ENCODE measurements at regions not wholly inside any gene's neighbourhood (a gene's known extent, or its start where the extent isn't known, plus 50 kb on each side); places are given as distances from the start of the nearest gene placed in this dataset.

DNA sequence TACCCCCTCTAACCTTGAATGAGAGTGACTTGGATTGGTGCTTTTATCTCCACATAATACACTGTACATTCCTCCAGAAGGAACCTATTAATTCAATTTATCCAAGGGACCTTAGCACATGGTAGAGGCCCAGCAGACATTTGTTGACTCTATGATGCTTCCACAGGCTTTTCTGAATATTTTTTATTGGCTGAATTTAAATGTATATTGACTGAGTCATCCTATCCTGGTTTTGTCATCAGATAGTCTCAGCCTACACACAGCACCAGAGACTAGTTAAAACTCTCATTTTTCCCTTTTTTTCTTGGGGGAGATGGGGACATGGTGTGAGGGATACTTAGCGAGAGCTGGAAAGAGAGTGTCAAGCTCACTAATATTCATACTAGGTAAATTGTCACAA, 101.6 kb downstream of the LRRC30 start:
- H3K27me3 Mint-ChIP-seq (ENCODE audit: insufficient read depth, unreplicated experiment): no peaks in the 10 kb centered on the region
- TF ChIP-seq, protein P1, sequence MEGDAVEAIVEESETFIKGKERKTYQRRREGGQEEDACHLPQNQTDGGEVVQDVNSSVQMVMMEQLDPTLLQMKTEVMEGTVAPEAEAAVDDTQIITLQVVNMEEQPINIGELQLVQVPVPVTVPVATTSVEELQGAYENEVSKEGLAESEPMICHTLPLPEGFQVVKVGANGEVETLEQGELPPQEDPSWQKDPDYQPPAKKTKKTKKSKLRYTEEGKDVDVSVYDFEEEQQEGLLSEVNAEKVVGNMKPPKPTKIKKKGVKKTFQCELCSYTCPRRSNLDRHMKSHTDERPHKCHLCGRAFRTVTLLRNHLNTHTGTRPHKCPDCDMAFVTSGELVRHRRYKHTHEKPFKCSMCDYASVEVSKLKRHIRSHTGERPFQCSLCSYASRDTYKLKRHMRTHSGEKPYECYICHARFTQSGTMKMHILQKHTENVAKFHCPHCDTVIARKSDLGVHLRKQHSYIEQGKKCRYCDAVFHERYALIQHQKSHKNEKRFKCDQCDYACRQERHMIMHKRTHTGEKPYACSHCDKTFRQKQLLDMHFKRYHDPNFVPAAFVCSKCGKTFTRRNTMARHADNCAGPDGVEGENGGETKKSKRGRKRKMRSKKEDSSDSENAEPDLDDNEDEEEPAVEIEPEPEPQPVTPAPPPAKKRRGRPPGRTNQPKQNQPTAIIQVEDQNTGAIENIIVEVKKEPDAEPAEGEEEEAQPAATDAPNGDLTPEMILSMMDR (IDR thresholded peaks at IDR 0.05; ENCODE audit: unreplicated experiment): no peak
- no TSS peak for BruUV-seq (replicated peaks)
- H3K36me3 Mint-ChIP-seq (ENCODE audit: insufficient read depth, unreplicated experiment): no peaks in the 10 kb centered on the region
- no peak overlapping the region for H3K4me3 Mint-ChIP-seq (ENCODE audit: unreplicated experiment)
- no peak for DNase-seq (ENCODE audit: unreplicated experiment)
- no peak overlapping the region for H3K27ac Mint-ChIP-seq (ENCODE audit: low read depth, unreplicated experiment)
- ChIA-PET CTCF (interaction anchor here (0.7 kb wide), 1 partner anchor 546 kb away, joined by 3 read pairs; no protein-coding TSS in a partner anchor), POLR2A (no interaction called here)
- H3K9me3 Mint-ChIP-seq (ENCODE audit: unreplicated experiment): no peaks in the 10 kb centered on the region
- peaks cover 20% of the 10 kb centered on the region for H3K4me1 Mint-ChIP-seq (ENCODE audit: insufficient read depth, unreplicated experiment)
- intact Hi-C loops (cut with micrococcal nuclease): no loop called here

DNA sequence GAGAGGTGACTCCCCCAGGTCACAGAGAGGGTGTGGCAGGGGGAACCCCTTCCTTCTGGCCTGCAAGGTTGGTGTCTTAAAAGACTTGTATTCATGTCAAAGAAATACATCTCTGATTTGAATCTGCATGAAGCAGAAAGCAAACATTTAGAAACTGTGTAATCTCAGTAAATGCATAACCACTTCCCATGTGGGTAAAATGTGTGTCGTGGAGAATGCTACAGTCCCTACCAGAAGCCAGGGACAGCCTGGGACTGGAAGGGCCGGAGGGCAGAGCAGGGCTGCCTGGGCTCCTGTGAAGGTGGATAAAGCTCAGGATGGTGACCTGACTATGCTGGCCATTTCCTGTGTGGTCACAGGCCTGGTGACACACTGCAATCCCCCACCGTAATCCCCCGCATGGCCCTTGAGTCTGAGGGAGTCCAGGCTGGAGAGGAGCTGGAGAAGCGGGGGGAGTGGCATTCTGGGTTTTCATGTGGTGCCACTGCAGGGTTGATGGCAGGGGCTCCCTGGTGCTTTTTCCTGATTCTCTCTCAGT, 102.2 kb downstream of the LRRC30 start:
- BruUV-seq (replicated peaks): no TSS peak
- peaks cover 20% of the 10 kb centered on the region for H3K4me1 Mint-ChIP-seq (ENCODE audit: insufficient read depth, unreplicated experiment)
- no peak for DNase-seq (ENCODE audit: unreplicated experiment)
- no peak overlapping the region for H3K4me3 Mint-ChIP-seq (ENCODE audit: unreplicated experiment)
- H3K36me3 Mint-ChIP-seq (ENCODE audit: insufficient read depth, unreplicated experiment): no peaks in the 10 kb centered on the region
- no peaks in the 10 kb centered on the region for H3K27me3 Mint-ChIP-seq (ENCODE audit: insufficient read depth, unreplicated experiment)
- no peaks in the 10 kb centered on the region for H3K9me3 Mint-ChIP-seq (ENCODE audit: unreplicated experiment)
- TF ChIP-seq, protein P1 (IDR thresholded peaks at IDR 0.05; ENCODE audit: unreplicated experiment): no peak
- H3K27ac Mint-ChIP-seq (ENCODE audit: low read depth, unreplicated experiment): no peak overlapping the region
- ChIA-PET POLR2A (no interaction called here), CTCF (interaction anchor here (0.7 to 1.9 kb wide), 2 partner anchors 9 to 546 kb away, joined by 3 to 5 read pairs; no protein-coding TSS in a partner anchor)
- intact Hi-C loops (cut with micrococcal nuclease): no loop called here

DNA sequence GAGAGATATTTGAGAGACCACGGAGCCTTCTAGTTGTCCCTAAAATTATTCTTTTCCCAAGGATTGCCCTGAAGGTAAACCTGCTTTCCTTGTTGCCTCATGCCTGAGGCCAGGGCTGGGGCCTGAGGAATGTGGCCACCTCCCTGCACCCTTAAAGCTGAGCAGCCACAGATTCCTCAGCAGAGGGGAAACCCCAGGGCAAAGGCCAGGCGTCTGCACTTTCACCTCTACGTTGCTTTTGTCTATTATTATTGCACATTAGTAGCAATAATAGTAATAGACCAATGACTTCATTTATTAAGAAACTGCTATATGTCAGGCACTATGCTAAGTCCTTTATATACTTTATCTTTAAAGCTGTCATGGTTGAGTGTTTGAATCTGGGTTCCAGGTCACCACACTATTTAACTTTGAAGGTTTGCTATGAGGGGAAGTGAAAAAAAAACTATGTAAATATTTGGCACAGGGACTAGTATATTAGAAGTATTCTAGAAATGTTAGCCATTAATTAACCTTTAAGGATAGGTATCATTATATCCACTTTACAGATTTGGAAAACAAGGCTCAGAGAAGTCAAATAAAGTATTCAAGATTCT, 104.2 kb downstream of the LRRC30 start:
- Mint-ChIP-seq H3K4me1 (ENCODE audit: insufficient read depth, unreplicated experiment) (peaks cover 10% of the 10 kb centered on the region), H3K27me3 (ENCODE audit: insufficient read depth, unreplicated experiment) (no peaks in the 10 kb centered on the region), H3K4me3 (ENCODE audit: unreplicated experiment) (no peak overlapping the region), H3K9me3 (ENCODE audit: unreplicated experiment) (no peaks in the 10 kb centered on the region), H3K27ac (ENCODE audit: low read depth, unreplicated experiment) (no peak overlapping the region), H3K36me3 (ENCODE audit: insufficient read depth, unreplicated experiment) (no peaks in the 10 kb centered on the region)
- POLR2A ChIA-PET: interaction anchor here (0.5 to 0.6 kb wide), 2 partner anchors 235 to 249 kb away, joined by 3 read pairs; no protein-coding TSS in a partner anchor
- no TSS peak for BruUV-seq (replicated peaks)
- no peak for DNase-seq (ENCODE audit: unreplicated experiment)
- CTCF ChIA-PET: interaction anchor here (1.2 to 1.9 kb wide), 2 partner anchors 7 to 232 kb away, joined by 5 read pairs; partner anchors contain the start of gene PTPRM
- TF ChIP-seq, protein P1 (IDR thresholded peaks at IDR 0.05; ENCODE audit: unreplicated experiment): no peak
- intact Hi-C loops (cut with micrococcal nuclease): no loop called here

DNA sequence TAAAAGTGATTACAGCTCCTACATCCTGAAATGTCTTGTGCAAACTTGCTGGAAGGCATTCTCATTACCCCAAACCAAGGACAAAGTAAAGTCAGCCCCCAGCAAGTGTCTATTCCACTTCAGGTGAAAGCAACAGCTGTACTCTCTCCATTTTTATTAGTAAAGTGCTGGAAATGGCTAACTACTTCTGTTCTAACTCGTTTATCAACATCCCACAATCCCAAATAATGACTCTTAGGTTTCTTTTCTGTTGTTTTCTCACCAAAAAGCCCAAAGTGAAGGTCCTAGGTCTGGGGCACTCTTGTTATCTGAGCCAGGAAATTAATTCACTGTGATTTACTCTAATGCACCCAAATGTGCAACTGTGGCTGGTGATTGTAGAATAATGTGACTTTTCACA, 105.7 kb downstream of the LRRC30 start:
- ChIA-PET POLR2A (interaction anchor here (0.6 to 1.0 kb wide), 2 partner anchors 20 to 60 kb away, joined by 3 read pairs; no protein-coding TSS in a partner anchor), CTCF (no interaction called here)
- Mint-ChIP-seq H3K9me3 (ENCODE audit: unreplicated experiment) (no peaks in the 10 kb centered on the region), H3K27me3 (ENCODE audit: insufficient read depth, unreplicated experiment) (no peaks in the 10 kb centered on the region), H3K36me3 (ENCODE audit: insufficient read depth, unreplicated experiment) (no peaks in the 10 kb centered on the region), H3K4me1 (ENCODE audit: insufficient read depth, unreplicated experiment) (peaks cover 6% of the 10 kb centered on the region), H3K27ac (ENCODE audit: low read depth, unreplicated experiment) (no peak overlapping the region), H3K4me3 (ENCODE audit: unreplicated experiment) (no peak overlapping the region)
- DNase-seq (ENCODE audit: unreplicated experiment): no peak
- TF ChIP-seq, protein P1 (IDR thresholded peaks at IDR 0.05; ENCODE audit: unreplicated experiment): no peak
- BruUV-seq (replicated peaks): no TSS peak
- intact Hi-C loops (cut with micrococcal nuclease): no loop called here
